ENCODE measurements at regions not wholly inside any gene's neighbourhood (a gene's known extent, or its start where the extent isn't known, plus 50 kb on each side); places are given as distances from the start of the nearest gene placed in this dataset.

DNA sequence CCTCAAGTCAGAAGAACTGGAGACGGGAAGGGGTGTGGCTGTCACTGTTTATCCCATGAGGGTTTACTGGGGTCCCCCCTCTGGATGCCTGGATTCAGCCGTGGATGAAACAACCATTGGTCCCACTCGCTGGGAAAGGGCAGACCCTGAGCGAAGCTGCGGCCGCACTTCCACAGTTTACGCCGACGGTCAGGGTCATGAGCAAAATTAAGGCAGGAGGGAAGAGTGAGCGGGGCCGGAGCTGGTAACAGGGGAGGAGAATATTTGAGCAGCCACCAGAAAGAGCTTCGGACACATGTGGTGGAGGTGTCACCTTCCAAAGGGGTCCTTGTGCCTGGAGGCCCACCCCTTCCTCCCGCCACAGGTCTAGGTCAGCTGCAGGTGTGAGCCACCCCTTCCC is 344.9 kb downstream of the BRD1 start:
- H3K4me2 ChIP-seq (ENCODE audit: low read depth, low read length): no peak overlapping the region
- H3K36me3 ChIP-seq (replicated peaks in 1 of 2; ENCODE audit: control insufficient read depth in 1 of 2, insufficient read depth in 2 of 2, low read length in 2 of 2): no peaks in the 10 kb centered on the region
- TF ChIP-seq MED8 (CRISPR knock-in tag; IDR thresholded peaks at IDR 0.05; ENCODE audit: insufficient replicate concordance): no peak
- no peak for TF ChIP-seq ZSCAN30 (CRISPR knock-in tag; IDR thresholded peaks at IDR 0.05)
- CTCF ChIA-PET (ENCODE audit: low intra/inter-chr PET ratio, low total read pairs): no interaction called here
- H4K20me1 ChIP-seq (ENCODE audit: insufficient read depth, low read length): no peaks in the 10 kb centered on the region
- no peaks in the 10 kb centered on the region for H3K79me2 ChIP-seq (ENCODE audit: insufficient read depth, low read length)
- H3K27me3 ChIP-seq (ENCODE audit: control insufficient read depth in 1 of 2, insufficient read depth in 2 of 2, low read length in 2 of 2): peaks cover 3 to 38% of the 10 kb centered on the region in 2 experiments; a peak in 4 of 5 replicates
- POLR2A ChIA-PET: no interaction called here
- no peak overlapping the region for H3K27ac ChIP-seq (ENCODE audit: extremely low read length, insufficient read depth, low read length)
- no peak overlapping the region for H3K4me3 ChIP-seq (replicated peaks in 1 of 3; ENCODE audit: insufficient read depth in 1 of 3, low read depth in 2 of 3, low read length in 3 of 3)
- no peaks in the 10 kb centered on the region for H3K4me1 ChIP-seq (ENCODE audit: insufficient read depth, low read length)
- no TSS peak for BruUV-seq (replicated peaks)
- no peak overlapping the region for H3K9ac ChIP-seq (ENCODE audit: insufficient read depth, low read depth, low read length)
- FAIRE-seq (no peak), DNase-seq (ENCODE audit: low spot score) (no peak), ATAC-seq (no peak)
- WGBS (ENCODE audit: low lambda C conversion rate): 70% methylated on average over 11 of the region's 13 CpGs
- intact Hi-C loops (cut with micrococcal nuclease; ENCODE audit: unreplicated experiment) (no loop called here), in situ Hi-C loops (cut with HindIII; ENCODE audit: extremely low pct_ligation_motif_present, low pct_unique_long_range_greater_than_20kb) (no loop called here)
- H2AFZ ChIP-seq (ENCODE audit: low read length): no peak overlapping the region
- H3K9me3 ChIP-seq (ENCODE audit: low read length): no peaks in the 10 kb centered on the region; the same call in 1 of the 2 replicates

DNA sequence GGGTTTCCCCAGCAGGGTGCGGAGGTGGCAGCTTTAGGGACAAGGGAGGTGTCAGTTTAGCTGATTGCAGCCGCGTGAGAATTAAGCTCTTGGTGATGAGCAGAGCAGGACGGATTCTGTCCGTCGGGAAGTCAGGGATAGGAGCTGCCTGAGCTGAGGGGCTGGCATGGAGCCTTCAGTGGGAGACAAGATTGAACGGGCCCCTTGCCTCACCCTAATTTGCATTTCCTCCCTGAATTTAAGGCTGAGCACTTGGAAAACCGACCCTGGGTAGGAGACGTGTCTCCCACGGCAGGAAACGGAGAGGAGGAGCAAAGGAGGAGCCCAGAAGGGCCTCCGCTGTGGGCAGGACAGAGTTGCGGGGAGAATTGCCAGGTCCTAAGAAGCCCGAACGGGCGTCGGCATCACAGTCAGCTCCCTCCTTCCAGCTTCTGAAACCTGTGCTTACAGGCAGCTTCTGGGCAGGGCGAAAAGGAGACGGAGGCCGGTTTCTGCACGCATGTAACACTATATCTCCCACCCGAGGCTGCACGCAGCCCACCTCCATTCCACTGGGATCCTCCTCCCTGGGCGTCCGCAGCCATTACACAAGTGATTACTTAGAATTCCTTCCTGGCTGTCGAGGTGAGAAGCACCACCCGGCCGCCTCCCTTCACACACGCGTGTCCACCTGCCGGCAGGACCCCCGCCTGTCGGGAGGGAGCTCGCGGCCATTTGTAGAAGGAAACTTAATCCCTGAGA is 345.8 kb downstream of the BRD1 start:
- intact Hi-C loops (cut with micrococcal nuclease; ENCODE audit: unreplicated experiment): no loop called here
- Histone ChIP-seq H3K9me3 (ENCODE audit: low read length) (peaks cover 9% of the 10 kb centered on the region; the same call in 1 of the 2 replicates), H3K79me2 (ENCODE audit: insufficient read depth, low read length) (no peaks in the 10 kb centered on the region), H3K27me3 (ENCODE audit: control insufficient read depth in 1 of 2, insufficient read depth in 2 of 2, low read length in 2 of 2) (peaks cover 3 to 38% of the 10 kb centered on the region in 2 experiments; a peak in 4 of 5 replicates), H4K20me1 (ENCODE audit: insufficient read depth, low read length) (no peaks in the 10 kb centered on the region), H2AFZ (ENCODE audit: low read length) (no peak overlapping the region), H3K4me3 (replicated peaks in 1 of 3; ENCODE audit: insufficient read depth in 1 of 3, low read depth in 2 of 3, low read length in 3 of 3) (no peak overlapping the region), H3K9ac (ENCODE audit: insufficient read depth, low read depth, low read length) (no peak overlapping the region), H3K36me3 (replicated peaks in 1 of 2; ENCODE audit: control insufficient read depth in 1 of 2, insufficient read depth in 2 of 2, low read length in 2 of 2) (no peaks in the 10 kb centered on the region), H3K4me1 (ENCODE audit: insufficient read depth, low read length) (no peaks in the 10 kb centered on the region), H3K27ac (ENCODE audit: extremely low read length, insufficient read depth, low read length) (no peak overlapping the region), H3K4me2 (ENCODE audit: low read depth, low read length) (no peak overlapping the region)
- CTCF ChIA-PET (ENCODE audit: low intra/inter-chr PET ratio, low total read pairs): no interaction called here
- no peak for DNase-seq (ENCODE audit: low spot score)
- BruUV-seq (replicated peaks): no TSS peak
- FAIRE-seq: no peak
- 26% methylated on average over 31 of the region's 35 CpGs for WGBS (ENCODE audit: low lambda C conversion rate)
- in situ Hi-C loops (cut with HindIII; ENCODE audit: extremely low pct_ligation_motif_present, low pct_unique_long_range_greater_than_20kb): no loop called here
- ATAC-seq: no peak
- POLR2A ChIA-PET: no interaction called here
- no peak for TF ChIP-seq ZNF850 (CRISPR knock-in tag; conservative IDR thresholded peaks at IDR 0.05)
- TF ChIP-seq HOXD1 (CRISPR knock-in tag; IDR thresholded peaks at IDR 0.05): no peak
- no peak for TF ChIP-seq ZNF776 (CRISPR knock-in tag; IDR thresholded peaks at IDR 0.05)
- TF ChIP-seq, protein P1, sequence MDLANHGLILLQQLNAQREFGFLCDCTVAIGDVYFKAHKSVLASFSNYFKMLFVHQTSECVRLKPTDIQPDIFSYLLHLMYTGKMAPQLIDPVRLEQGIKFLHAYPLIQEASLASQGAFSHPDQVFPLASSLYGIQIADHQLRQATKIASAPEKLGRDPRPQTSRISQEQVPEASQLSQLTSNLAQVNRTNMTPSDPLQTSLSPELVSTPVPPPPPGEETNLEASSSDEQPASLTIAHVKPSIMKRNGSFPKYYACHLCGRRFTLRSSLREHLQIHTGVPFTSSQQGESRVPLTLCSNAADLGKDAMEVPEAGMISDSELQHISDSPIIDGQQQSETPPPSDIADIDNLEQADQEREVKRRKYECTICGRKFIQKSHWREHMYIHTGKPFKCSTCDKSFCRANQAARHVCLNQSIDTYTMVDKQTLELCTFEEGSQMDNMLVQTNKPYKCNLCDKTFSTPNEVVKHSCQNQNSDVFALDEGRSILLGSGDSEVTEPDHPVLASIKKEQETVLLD (CRISPR knock-in tag; IDR thresholded peaks at IDR 0.05; ENCODE audit: low read depth): no peak
- TF ChIP-seq TBX3 (IDR thresholded peaks at IDR 0.05; ENCODE audit: borderline replicate concordance): no peak
- TF ChIP-seq HNRNPL (IDR thresholded peaks at IDR 0.05; ENCODE audit: low read depth, low read length): no peak
- TF ChIP-seq TOPORS (CRISPR knock-in tag; IDR thresholded peaks at IDR 0.05): no peak

Data from HepG2 (cell line).